ENCODE measurements at regions not wholly inside any gene's neighbourhood (a gene's known extent, or its start where the extent isn't known, plus 50 kb on each side); places are given as distances from the start of the nearest gene placed in this dataset.

DNA sequence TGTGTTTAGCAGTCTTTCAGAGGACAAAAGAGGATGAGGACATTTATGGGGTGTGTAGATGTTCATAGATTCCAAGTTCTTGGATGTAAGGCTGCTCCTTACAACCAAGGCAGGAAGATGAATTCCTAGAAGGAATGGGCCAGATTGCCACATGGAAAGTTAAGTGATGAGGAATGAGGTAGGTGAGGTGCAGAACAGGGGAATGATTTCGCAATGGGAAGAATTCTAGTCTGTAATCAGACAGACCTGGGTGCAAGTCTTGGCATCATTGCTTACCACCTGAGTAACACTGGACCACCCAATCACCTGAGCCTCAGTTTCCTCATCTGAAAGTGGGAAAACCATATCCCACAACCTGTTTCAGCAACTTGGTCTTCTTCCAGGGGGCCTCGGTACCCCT lies 174.9 kb downstream of the IER5 start:
- DNase-seq (ENCODE audit: low read depth, low spot score) = no peak
- in situ Hi-C loops (cut with HindIII; ENCODE audit: low sequenced_read_pairs) = no loop called here
- TF ChIP-seq, protein P1, sequence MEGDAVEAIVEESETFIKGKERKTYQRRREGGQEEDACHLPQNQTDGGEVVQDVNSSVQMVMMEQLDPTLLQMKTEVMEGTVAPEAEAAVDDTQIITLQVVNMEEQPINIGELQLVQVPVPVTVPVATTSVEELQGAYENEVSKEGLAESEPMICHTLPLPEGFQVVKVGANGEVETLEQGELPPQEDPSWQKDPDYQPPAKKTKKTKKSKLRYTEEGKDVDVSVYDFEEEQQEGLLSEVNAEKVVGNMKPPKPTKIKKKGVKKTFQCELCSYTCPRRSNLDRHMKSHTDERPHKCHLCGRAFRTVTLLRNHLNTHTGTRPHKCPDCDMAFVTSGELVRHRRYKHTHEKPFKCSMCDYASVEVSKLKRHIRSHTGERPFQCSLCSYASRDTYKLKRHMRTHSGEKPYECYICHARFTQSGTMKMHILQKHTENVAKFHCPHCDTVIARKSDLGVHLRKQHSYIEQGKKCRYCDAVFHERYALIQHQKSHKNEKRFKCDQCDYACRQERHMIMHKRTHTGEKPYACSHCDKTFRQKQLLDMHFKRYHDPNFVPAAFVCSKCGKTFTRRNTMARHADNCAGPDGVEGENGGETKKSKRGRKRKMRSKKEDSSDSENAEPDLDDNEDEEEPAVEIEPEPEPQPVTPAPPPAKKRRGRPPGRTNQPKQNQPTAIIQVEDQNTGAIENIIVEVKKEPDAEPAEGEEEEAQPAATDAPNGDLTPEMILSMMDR (IDR thresholded peaks at IDR 0.05; ENCODE audit: low read depth, low read length) = no peak
- no peak overlapping the region for H3K4me3 ChIP-seq (ENCODE audit: low read depth, low read length)

DNA sequence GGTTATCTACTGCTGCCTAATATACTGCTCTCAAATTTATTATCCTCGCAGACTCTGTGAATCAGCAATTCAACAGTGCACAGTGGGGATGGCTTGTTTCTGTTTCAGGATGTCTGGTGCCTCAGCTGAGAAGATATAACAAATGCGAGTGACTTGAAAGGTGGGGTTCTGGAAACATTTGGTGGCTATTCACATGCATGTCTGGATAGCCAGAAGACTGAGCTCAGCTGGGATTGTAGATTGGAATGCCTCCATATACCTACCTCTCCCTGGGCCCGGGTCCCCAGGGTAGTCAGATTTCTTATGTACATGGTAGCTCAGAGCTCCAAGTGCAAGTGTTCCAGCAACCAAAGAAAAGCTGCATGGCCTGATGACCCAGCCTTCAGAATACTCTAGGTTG lies 176.3 kb downstream of the IER5 start:
- in situ Hi-C loops (cut with HindIII; ENCODE audit: low sequenced_read_pairs) = no loop called here
- TF ChIP-seq, protein P1 (IDR thresholded peaks at IDR 0.05; ENCODE audit: low read depth, low read length) = no peak
- H3K4me3 ChIP-seq (ENCODE audit: low read depth, low read length) = no peak overlapping the region
- DNase-seq (ENCODE audit: low read depth, low spot score) = no peak

DNA sequence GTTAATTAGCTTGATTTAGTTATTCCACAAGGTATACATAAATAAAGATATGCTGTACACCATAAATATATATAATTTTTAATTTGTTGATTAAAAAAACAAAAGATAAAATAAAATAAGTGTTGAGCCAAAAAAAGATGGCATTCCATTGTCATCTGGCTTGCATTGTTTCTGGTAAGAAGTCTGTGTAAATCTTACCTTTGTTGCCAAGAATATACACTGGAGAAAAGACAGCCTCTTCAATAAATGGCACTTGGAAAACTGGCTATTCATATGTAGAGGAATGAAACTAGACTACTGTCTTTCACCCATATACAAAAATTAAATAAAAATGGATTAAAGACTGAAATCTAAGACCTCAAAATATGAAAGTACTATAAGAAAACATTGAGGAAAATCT lies 196.5 kb downstream of the IER5 start:
- DNase-seq (ENCODE audit: low read depth, low spot score) = no peak
- TF ChIP-seq, protein P1 (IDR thresholded peaks at IDR 0.05; ENCODE audit: low read depth, low read length) = no peak
- no peak overlapping the region for H3K4me3 ChIP-seq (ENCODE audit: low read depth, low read length)
- in situ Hi-C loops (cut with HindIII; ENCODE audit: low sequenced_read_pairs) = no loop called here

DNA sequence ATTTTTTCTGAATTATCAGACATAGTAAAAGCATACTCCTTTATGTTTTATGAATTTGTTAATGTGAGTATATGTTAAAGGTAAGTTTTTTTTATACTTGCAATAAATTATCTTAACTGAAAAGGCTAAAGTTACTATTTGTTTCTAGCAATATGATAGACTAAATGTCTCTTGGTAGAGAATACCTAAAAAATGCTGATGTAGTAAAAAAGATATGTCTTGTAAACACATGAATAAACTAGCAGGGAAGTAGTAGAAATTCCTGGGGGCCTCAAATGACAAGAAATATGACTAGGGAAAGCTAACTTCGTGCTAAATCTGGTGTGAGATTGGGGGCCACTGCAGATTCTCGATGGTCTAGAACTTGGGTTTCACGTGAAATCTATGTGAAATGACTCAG lies 188.1 kb upstream of the CACNA1E start:
- no peak for DNase-seq (ENCODE audit: low read depth, low spot score)
- no peak overlapping the region for H3K4me3 ChIP-seq (ENCODE audit: low read depth, low read length)
- TF ChIP-seq, protein P1 (IDR thresholded peaks at IDR 0.05; ENCODE audit: low read depth, low read length) = no peak
- in situ Hi-C loops (cut with HindIII; ENCODE audit: low sequenced_read_pairs) = no loop called here

DNA sequence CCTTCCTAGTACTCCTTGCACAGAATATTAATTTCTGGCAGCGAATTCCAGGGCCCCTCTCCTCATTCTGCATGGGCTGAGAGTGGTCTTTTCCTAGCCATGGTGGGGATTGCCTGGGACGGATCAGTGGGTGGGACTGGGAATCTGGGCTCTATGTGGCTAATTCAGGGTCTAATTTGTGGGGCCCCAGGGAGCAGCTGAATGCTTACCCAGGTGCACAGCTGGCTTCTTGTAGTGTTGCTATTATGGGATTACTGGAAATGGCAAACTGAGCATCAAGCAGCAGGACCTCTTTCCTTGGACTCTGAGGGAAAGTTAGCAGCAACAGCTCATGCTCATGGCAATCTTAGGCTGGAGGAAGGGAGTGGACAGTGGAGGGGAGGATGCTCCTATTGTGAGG lies 187.1 kb upstream of the CACNA1E start:
- in situ Hi-C loops (cut with HindIII; ENCODE audit: low sequenced_read_pairs) = no loop called here
- TF ChIP-seq, protein P1 (IDR thresholded peaks at IDR 0.05; ENCODE audit: low read depth, low read length) = no peak
- DNase-seq (ENCODE audit: low read depth, low spot score) = no peak
- no peak overlapping the region for H3K4me3 ChIP-seq (ENCODE audit: low read depth, low read length)

DNA sequence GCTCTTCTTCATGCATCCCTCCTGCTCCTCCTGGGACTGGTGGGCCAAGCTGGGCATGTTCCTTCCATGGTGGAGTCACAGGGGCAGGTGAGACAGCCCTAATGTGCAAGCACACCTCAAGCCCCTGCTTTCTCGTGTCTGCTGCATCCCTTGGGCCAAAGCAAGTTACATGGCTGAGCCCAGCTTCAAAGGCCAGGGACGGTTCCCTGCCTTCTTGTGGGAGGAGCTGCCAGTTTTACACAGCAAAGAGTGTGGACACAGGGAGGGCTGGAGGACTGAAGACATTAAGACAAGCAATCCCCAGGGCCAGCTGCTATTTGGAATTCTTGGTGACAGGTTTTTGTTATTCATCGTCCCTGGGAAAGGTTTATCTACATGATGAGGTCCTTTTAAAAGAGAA lies 175.2 kb upstream of the CACNA1E start:
- H3K4me3 ChIP-seq (ENCODE audit: low read depth, low read length) = no peak overlapping the region
- in situ Hi-C loops (cut with HindIII; ENCODE audit: low sequenced_read_pairs) = no loop called here
- TF ChIP-seq, protein P1 (IDR thresholded peaks at IDR 0.05; ENCODE audit: low read depth, low read length) = no peak
- DNase-seq (ENCODE audit: low read depth, low spot score) = no peak

DNA sequence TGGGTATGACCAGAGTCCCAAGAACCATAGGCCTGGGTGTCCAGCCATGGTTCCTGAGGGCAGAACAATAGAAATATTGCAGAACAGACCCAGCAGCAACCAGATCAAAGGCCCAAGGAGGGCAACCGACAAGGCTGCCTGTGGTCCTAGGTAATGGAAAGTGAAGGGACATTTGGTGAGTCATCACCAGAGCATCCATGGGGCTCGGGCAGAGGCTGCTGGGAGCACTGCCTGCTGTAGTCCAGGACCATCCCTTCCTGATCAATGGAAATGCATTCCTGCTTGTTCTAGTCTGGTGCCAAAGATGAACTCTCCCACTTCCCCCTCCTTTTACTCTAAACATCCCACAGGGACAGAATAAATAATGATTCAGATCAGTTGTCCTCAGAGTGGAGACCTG lies 172.8 kb upstream of the CACNA1E start:
- H3K4me3 ChIP-seq (ENCODE audit: low read depth, low read length) = no peak overlapping the region
- in situ Hi-C loops (cut with HindIII; ENCODE audit: low sequenced_read_pairs) = no loop called here
- no peak for DNase-seq (ENCODE audit: low read depth, low spot score)
- TF ChIP-seq, protein P1 (IDR thresholded peaks at IDR 0.05; ENCODE audit: low read depth, low read length) = no peak
